NCI-H1694 treated with DMSO at 0.1 percent for 48 hours (cell line): ENCODE measurements at regions not wholly inside any gene's neighbourhood (a gene's known extent, or its start where the extent isn't known, plus 50 kb on each side); places are given as distances from the start of the nearest gene placed in this dataset.

Experiments
- DNase-seq: peaks from one replicate; lab custom pipeline; 2025; lab: John Stamatoyannopoulos, UW

DNA sequence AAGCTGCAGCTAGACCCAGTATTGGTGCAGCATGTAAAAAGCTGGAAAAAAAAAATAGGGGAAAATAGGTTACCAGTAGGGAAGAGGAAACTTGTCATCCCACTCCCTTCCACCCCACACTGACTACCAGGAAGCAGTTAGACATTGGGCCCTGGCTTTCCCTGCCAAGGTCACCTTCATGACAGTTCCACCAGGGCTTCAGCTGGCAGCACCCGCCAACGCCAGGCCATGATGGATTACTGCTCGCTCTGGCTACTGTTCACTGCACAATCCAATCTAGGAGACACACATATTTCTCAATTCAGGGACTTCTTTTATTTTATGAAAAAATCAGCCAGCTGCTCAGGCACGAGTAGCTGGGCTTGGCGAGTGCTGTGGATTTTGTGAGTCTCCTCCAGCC is 127.7 kb downstream of the DMRTA2 start:
- no peak for DNase-seq

DNA sequence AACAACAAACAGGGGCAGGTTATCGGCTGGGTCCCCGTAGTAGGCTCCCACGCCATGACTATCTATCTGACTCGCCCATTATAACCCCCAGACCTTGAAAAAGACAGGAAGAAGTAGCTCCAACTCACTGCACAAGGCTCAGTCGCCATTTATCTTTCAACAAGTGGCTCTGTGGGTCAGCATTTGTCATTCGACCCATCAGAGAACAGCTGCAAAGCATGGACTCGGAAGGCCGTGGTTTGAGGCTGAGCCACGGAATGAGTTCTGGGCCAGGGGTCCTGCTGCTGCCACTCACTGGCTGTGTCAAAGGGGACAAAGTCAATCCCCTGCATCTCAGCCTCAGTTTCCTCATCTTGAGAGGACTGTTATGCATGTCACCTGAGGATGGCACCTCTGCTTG is 131.0 kb downstream of the DMRTA2 start:
- no peak for DNase-seq

DNA sequence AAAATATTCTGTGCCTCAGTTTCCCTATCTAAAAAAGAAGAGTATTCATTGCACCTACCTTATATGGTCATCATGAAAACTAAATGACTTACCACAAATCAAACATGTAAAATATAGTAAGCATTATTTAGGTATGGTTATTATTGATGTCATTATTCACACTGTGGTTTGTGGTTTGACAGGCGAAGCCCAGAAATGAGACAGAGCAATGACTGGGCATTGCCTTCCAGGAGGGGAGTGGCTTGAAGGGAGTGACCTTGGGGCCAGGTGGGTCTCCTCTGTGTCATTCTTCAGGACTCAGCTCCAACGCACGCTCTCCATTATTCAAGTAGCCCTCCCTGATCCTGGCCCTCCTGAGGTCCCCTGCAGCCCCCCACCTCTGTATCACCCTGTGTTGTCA is 133.7 kb downstream of the DMRTA2 start:
- no peak for DNase-seq

DNA sequence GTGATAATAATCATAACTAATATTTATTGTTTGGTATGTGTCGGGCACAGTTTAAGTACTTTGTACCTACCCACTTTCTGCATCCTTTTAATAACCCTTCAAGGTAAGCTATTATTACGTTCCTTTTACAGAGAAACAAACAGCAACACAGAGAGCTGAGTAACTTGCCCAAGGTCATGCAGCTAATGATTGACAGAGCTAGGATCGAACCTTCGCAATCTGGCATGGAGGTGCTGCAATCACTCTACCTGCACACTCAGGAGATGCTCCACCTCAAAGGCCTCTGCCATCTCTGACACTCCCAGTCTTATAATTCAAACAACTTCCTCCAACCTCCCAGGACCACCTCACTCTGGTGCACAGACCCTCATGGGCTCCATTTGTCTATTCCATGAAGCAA is 137.2 kb downstream of the DMRTA2 start:
- no peak for DNase-seq

DNA sequence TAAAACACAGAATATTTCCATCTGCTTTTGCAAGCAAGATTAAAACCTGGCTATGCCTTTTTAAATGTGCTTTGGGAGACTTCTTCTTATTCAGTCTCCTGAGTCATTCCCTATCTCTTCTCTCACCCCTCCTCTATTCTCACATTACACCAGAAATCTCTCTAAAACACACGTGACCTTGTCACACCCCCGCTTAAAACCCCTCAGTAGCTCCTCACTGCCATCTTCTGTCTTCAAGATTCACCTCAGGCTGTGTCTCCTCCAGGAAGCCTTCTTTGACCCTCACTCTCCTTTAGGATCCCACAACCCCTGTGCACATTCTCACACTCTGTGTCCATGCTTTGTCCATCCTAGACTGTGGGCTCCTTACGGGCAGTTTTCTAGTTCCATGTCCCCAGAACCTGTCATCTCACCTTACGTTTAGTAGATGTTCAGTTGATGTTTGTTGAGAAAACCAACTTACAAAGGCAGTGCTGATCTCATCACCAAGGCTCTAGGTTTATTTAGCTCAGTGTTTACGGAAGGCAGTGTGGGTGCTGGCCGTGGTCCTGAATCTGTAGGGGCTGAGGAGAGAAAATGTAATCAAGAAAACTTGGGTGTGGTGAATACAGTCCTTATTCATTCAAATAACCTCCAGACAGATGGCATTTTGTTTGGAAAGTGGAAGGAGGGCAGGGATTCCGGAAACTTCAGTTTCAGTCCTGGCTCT is 143.5 kb downstream of the DMRTA2 start:
- DNase-seq: no peak

DNA sequence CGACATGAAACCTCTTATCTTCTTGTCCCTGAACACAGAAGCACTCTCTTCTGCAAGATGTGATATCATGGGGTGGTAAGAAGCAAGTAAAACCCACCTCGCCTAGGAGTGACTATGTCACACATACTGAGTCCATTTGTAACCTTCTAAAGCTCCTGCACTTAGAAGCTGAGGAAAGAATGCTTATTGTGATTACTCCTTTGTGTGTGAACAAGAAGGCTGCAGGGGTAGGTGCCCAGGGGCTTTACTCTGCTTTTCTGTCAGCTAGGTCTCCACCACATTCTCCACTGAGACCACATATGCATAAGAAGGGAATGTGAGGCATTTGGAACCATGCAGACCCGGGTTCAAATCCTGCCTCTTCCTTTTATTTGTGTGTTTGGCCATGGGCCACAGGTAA is 144.3 kb downstream of the DMRTA2 start:
- DNase-seq: no peak

DNA sequence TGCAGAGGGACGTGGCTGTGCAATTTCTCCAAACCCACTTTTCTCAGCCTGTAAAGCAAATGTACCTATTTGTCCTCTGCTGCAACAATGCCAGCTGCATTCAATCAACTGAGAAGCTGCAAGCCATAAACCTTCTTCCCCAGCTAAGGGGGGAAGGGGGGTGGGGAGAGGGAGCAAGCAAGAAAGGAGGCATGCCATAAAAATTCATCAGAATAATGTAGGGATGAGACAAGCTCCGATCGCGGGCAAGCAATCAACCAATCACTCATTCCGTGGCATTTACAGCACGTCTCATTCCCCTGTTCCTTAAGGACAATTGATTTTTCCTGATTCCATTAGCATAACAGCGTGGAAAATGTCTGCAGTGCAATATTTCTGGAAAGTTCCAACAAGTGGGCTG is 144.8 kb downstream of the DMRTA2 start:
- DNase-seq: no peak

DNA sequence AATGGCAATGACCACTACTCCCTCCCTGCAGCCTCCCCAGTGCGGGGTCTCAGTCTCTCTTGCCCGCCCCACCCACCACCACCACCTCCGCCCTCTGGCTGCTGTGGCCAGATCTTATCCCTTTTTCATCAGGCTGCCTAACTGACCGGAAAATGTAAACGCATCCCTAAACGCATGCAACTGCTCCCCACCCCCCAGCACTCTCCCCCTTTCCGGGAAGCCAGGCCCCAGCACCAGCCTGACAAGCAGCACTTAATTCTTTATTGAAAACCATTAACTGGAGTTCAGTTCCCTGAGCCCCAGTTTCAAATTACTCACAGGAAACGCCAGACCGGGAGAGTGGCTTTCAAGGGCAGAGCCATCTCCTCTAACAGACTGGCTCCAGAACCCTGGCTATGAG is 147.7 kb downstream of the DMRTA2 start:
- DNase-seq: no peak

DNA sequence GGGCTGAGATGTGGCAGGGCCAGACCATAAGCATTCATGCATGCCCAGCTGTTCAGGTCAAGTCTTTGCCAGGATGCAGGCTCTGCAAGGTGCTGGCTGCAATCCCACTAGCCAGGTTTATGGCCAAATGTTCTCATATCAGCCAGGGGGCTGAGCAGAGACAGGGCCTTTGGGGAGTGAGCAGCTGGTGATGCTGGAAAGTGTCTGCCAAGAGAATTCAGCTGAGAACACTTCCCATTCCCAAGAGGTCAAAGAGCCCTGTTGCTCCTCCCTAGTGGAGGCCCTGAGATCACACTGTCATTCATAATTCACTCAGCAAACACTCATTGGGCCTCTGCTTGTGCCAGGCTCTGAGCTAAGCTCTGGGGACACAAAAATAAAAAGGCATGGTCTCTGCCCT is 150.3 kb downstream of the DMRTA2 start:
- peak; percentile 93 for DNase-seq

DNA sequence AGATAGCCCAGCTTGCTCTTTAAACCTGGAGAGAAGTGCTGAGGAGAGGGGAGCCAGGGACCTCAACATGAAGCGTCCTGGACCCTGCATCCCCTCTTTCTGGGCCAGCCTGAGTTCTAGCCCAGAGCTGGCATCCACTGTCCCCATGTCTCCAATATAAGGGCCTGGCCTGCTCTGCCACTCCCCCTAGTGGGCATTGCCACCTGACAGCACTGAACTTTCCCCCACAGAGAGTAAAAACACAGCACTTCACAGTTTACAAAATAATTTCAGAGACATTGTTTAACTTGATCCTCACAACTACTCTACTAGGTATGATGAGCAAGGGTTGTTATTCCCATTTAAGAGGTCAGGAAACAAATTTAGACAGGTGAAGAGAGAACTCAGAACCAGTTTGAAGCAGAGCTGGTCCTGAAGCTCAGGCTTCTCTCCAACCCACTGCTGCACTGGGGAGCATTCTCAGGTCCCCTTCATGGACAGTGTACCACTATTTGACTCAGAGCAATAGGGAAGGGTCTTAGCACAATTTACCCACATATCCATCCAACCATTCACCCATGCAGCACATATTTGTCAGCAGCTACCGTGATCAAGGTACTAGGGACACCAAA is 151.2 kb downstream of the DMRTA2 start:
- peak; percentile 57 for DNase-seq

DNA sequence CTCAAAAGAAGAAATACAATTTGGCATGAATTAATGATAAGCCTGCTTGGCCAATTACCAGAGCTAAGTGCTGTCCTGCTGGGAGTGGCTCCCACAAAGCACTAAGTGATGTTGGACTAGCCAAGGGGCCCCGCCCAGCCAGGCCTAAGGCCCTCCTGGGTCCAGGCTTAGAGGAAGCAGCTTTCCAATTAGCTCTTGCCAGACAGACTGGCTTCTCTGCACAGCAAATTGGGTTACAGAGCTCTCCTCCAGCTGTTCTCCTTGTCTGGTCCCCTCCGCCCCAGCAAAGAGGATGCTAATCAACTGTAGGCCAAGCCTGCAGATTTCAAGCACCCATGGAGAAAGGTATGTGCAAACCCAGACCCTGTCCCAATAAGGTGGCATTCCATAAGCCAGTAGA is 151.9 kb downstream of the DMRTA2 start:
- peak; percentile 50 for DNase-seq

DNA sequence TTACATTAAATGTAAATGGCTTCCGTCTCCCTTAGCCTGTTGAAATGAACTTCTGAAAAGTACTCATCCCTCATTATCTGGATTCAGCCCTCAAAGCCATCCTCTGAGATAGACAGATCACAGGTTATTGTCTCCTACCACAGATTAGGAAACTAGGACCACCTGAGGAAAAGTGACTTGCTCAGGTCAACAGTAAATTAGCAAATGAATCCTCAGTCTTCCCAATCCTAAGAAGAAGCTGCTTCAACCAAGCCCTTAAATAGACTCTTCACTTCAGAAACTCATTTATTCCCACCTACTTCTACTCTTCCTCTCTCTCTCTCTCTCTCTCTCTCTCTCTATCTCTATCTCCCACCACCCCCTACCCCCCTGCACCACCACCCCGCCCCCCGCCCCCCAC is 152.3 kb downstream of the DMRTA2 start:
- no peak for DNase-seq

DNA sequence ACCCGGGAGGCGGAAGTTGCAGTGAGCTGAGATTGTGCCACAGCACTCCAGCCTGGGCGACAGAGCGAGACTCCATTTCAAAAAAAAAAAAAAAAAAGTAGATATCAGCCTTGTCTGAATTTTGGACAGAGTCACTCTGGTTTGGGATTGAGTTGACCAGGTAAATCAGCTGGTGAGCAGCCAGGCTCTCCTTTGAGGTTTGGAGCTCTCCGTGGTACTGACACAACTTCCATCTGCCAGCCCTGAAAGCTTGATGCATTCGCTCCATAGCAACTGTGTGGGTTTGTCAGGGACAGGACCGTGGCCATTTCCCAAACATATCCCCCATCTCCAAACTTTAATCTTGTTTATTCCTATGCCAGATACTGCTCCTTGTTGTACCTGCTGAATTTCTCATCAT is 155.2 kb downstream of the DMRTA2 start:
- no peak for DNase-seq

DNA sequence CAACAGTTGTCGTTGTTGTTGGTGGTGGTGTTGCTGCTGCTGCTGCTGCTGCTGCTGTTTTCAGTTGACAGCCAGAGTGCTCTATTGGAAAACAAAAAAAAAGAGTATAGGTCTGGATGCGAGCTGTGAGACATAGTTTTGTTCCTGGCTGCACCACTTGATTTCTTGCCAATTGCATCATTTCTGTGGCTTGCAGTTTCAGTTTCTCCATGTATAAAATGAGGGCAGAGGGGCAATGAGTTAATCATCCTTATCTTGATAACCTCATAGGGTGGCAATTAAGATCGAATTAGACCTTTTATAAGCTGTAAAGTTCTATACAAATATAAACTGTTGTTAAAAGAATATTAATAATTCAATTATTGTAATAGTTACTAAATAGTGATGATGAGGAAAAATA is 156.7 kb downstream of the DMRTA2 start:
- peak; percentile 54 for DNase-seq

DNA sequence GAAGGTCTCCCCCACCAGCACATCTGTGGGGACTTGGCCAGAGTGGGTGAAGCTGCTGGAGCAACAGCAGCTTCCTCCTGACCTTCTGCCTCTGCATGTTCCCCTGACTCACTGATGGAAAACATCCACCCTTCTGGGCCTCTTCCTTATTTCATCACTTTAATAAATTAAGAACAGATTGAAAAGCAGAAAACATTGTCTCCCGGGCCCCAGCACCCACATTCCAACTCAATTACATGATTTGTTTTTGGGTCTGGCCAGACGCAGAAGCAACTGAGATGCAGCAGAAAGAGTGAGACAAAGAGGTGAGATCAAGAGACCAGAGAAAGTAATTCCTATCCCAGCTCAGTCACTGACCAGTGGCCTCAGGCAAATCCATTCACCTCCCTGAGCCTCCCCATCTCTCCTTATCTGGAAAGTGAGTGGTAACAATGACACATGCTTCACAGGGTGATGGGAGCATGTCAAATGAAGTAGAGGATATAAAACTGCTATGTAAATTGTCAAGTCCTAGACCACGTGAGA is 157.1 kb downstream of the ELAVL4 start:
- DNase-seq: no peak

DNA sequence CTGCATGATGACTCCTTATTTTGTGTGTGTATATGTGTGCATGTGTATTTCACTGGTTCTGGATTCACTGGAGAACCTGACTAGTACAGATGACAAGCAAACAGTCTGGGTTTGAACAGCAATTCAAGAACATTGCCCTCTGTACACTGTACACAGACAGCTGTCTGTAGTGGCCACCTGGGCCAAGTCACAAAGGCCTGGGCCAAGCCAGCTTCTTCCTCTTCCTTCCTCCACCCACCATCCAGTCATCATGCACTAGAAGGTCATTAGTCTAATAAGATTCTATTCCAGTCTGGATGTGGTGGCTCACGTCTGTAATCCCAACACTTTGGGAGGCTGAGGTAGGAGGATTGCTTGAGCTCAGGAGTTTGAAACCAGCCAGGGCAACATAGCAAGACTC is 155.9 kb downstream of the ELAVL4 start:
- DNase-seq: no peak

DNA sequence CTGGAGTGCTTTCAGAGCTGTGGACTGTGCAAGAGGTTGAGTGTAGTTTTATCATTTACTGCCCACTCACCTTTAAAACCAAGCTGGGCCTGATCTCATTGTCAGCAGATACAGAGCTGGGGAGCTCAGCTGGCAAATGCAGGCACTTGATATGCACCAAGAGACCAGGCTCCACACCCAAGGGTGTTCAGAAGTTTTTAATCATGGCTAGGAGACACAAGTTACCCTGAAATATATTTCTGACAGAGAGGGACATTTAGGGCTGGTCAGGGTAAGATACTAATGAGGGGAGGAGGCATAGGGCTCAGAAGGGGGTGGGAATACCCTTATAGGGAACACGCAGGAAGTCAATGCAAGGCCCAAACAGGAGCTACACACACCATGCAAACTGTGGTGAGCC is 153.7 kb downstream of the ELAVL4 start:
- DNase-seq: no peak

DNA sequence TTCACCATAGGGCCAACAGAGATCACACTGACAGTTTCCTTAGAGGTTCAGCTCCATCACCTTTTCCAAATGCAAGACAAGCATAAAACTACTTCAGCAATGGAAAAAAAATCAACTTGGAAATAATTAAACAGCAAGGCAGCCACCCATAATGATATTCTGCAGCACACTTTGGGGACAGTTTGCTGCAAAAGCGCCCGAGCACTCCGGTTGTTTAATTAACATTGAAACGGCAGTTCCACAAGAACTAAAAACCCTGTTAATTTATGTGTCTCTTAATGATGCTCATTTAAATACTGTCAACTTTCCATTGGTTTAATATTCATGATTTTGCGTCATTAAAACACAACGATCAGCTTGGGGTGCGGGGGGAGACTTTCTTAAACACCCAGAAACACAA is 153.2 kb downstream of the ELAVL4 start:
- DNase-seq: no peak

DNA sequence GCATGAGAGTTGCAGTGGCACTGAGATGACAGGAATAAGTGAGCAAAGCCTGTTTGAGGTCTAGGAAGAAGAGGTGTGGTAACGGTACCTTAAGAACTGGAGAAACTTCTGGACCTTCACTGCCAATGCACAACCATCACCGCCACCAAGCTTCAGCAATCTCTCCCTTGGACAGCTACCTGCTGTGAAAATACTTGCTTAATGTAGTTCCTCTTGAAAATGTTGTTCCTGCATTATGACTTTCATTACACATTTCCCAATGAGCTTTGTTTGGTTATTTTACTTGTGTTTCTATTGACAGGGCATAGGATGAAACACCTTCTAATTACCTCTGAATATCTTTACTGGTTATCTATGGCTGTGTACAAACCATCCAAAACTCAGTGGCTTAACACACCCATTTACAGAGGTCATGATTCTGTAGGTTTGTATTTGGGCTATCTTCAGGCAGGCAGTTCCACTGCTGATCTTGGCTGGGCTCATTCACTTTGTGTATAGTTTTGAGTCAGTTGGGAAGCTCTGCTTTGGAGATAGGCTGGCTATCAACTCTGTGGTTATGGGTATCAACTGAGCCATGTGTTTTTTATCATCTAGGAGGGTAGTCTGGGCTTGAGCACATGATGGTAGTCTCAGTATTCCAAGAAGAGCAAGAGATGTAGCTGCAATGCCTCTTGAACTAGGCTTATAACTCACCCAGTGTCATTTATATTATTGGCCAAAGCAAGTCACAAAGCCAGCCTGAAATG is 149.4 kb downstream of the ELAVL4 start:
- no peak for DNase-seq

DNA sequence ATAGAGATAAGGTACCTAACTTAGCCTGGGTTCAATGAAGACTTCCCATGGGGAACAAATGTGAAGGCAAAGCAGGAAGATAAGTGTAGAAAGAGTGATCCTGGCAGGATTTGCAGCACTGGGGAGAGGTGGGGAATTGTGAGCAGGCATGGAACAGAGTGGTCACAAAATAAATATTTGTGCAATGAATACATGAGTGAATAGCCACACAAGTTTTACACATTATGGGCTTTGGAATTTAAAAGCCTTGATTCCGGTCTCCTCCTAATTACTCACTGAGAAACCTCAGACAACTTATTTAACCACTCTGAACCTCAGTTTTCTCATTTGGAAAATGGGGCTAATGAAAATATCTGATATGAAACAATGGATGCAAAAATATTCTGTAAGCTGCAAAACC is 148.3 kb downstream of the ELAVL4 start:
- DNase-seq: no peak
